ENCODE measurements at regions not wholly inside any gene's neighbourhood (a gene's known extent, or its start where the extent isn't known, plus 50 kb on each side); places are given as distances from the start of the nearest gene placed in this dataset.
"Not testable (repeated sequence)": the region's sequence is repeated elsewhere in the genome, so short reads cannot be mapped to it uniquely, and the experiment has no call there.

GRCh38 chr12:83313322-83313721 lies 626.6 kb downstream of the TMTC2 start:
- no peak for DNase-seq

GRCh38 chr12:83276904-83277303 lies 590.2 kb downstream of the TMTC2 start:
- no peak for DNase-seq

GRCh38 chr12:83271201-83271600 lies 584.5 kb downstream of the TMTC2 start:
- DNase-seq: no peak

GRCh38 chr12:83265808-83266207 lies 579.1 kb downstream of the TMTC2 start:
- DNase-seq: no peak

- no peak for DNase-seq
Observed at GRCh38 chr12:83261998-83262397, 575.3 kb downstream of the TMTC2 start.

GRCh38 chr12:83260126-83260525 lies 573.4 kb downstream of the TMTC2 start:
- DNase-seq: not testable (repeated sequence)

GRCh38 chr12:83257726-83258125 lies 571.0 kb downstream of the TMTC2 start:
- DNase-seq: no peak

GRCh38 chr12:83256562-83256961 lies 569.9 kb downstream of the TMTC2 start:
- no peak for DNase-seq

GRCh38 chr12:83250866-83251265 lies 564.2 kb downstream of the TMTC2 start:
- no peak for DNase-seq

- no peak for DNase-seq
Observed at GRCh38 chr12:83245156-83245555, 558.5 kb downstream of the TMTC2 start.

GRCh38 chr12:83244001-83244400 lies 557.3 kb downstream of the TMTC2 start:
- no peak for DNase-seq

GRCh38 chr12:83233987-83234386 lies 547.3 kb downstream of the TMTC2 start:
- not testable (repeated sequence) for DNase-seq

GRCh38 chr12:83226960-83227359 lies 540.3 kb downstream of the TMTC2 start:
- DNase-seq: not testable (repeated sequence)

GRCh38 chr12:83225806-83226205 lies 539.1 kb downstream of the TMTC2 start:
- no peak for DNase-seq

GRCh38 chr12:83224012-83224411 lies 537.3 kb downstream of the TMTC2 start:
- DNase-seq: no peak

- DNase-seq: no peak
Observed at GRCh38 chr12:83220774-83221173, 534.1 kb downstream of the TMTC2 start.

GRCh38 chr12:83216230-83216629 lies 529.5 kb downstream of the TMTC2 start:
- no peak for DNase-seq

GRCh38 chr12:83214185-83214584 lies 527.5 kb downstream of the TMTC2 start:
- no peak for DNase-seq

GRCh38 chr12:83210933-83211332 lies 524.2 kb downstream of the TMTC2 start:
- no peak for DNase-seq

GRCh38 chr12:83199069-83199468 lies 512.4 kb downstream of the TMTC2 start:
- DNase-seq: no peak

GRCh38 chr12:83198291-83199015 lies 511.7 kb downstream of the TMTC2 start:
- DNase-seq: no peak

- DNase-seq: no peak
Observed at GRCh38 chr12:83197483-83197914, 510.8 kb downstream of the TMTC2 start.

- DNase-seq: no peak
Observed at GRCh38 chr12:83196694-83197350, 510.1 kb downstream of the TMTC2 start.

GRCh38 chr12:83190631-83191390 lies 504.1 kb downstream of the TMTC2 start:
- DNase-seq: no peak
